Central memory CD4-positive, alpha-beta T cell (primary cell): ENCODE measurements at regions not wholly inside any gene's neighbourhood (a gene's known extent, or its start where the extent isn't known, plus 50 kb on each side); places are given as distances from the start of the nearest gene placed in this dataset.

Source experiments
- DNase-seq: peaks from one replicate; pipeline ENCODE4 v3.0.0; 2022

DNA sequence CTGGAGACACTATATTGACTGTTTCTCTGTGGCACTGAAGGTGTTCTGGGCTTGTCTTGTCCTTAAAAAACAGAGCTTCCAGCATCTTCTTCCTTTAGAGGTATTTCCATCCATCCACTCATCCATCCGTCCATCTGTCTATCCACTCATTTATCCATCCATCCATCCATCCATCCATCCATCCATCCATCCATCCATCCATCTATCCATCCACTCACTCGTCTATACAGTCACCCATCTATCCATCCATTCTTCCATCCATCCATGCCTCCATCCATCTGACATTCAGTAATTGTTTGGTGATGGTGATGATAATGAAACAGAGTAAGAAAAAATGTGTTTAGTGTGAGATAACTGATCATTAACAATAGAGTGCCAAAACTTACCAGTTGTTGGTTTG is 334.8 kb downstream of the NSG2 start:
- DNase-seq = no peak

GRCh38 chr5:174381241-174381640 is 335.7 kb downstream of the NSG2 start:
- DNase-seq = no peak

GRCh38 chr5:174383210-174384167 is 338.0 kb downstream of the NSG2 start:
- DNase-seq = no peak

- DNase-seq = no peak
Measured at GRCh38 chr5:174384509-174384947, 339.0 kb downstream of the NSG2 start.

GRCh38 chr5:174386306-174386705 is 338.1 kb upstream of the MSX2 start:
- no peak for DNase-seq

- DNase-seq = no peak
Measured at GRCh38 chr5:174386846-174387245, 337.5 kb upstream of the MSX2 start.

GRCh38 chr5:174387448-174387847 is 336.9 kb upstream of the MSX2 start:
- DNase-seq = no peak

DNA sequence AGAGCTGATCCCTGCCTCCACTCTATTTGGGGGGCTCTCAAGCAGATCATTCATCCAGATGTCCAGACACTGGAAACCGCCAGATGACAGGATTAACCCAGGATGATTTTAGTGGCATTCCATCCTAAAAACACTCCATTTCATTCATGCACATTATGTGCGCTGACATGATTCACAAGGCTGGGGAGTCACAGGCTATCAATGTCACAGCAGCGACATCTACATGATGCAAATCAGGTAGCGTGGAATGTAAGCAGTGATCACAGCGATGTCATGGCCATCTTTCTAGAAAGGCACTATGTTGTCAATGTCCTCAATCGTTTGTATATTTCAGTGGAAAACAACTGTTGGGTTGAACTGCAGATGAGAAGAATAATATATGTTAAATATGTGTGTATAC is 331.5 kb upstream of the MSX2 start:
- DNase-seq = no peak

DNA sequence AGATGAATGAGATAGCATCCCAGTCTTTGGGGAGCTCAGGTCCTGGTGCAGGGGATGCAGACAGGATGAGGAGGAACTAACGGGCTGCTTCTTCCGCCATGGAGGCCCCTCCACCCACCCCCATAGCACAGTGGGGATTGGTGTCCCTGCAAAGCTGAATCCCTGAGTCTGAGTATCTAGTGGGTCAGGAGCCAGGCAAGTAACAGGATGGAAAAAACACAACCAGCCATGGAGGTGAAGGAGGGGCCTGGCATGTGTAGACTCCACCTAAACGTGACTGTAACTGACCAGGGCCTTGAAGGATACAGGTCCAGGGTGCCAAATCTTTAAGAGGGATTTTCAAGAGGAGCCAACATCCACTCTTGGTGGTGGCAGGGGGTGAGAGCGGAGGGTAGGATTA is 327.8 kb upstream of the MSX2 start:
- DNase-seq = no peak

- no peak for DNase-seq
Measured at GRCh38 chr5:174397206-174397605, 327.2 kb upstream of the MSX2 start.

DNA sequence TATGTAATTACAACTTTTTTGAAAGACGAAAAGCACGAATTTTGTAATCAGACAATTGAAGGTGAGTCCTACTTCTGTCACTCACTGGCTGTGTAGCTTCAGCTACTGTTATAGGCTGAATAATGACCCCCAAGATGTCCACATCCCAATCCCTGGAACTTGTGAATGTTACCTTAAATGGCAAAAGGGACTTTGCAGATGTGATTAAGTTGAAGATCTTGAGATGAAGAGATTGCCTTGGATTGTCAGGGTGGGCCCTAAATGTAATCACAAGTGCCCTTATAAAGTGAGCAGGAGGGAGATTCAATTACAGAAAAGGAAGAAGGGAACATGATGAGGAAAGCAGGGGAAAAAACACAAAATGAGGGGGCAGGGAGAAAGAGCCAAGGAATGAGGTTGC is 326.2 kb upstream of the MSX2 start:
- DNase-seq = no peak

GRCh38 chr5:174399411-174399810 is 325.0 kb upstream of the MSX2 start:
- DNase-seq = no peak

GRCh38 chr5:174400461-174400860 is 323.9 kb upstream of the MSX2 start:
- no peak for DNase-seq

DNA sequence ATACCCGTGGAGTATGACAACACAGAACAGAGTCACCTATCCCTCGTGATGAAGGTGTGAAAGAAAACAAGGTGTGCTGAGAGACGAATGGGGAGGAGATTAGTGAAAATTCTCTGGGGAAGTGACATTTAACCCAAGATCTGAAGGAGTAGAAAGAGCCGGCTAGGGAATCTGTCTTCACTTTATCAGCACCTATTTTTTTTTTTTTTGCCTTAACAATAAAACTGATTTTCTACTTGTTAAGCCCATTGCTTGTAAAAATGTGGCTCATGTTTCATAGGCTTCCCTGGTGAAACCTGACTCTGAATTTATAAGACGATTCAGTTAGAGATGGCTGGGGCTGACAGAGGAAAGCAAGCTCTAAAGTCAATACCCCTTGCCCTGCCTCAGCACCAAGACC is 322.6 kb upstream of the MSX2 start:
- no peak for DNase-seq

DNA sequence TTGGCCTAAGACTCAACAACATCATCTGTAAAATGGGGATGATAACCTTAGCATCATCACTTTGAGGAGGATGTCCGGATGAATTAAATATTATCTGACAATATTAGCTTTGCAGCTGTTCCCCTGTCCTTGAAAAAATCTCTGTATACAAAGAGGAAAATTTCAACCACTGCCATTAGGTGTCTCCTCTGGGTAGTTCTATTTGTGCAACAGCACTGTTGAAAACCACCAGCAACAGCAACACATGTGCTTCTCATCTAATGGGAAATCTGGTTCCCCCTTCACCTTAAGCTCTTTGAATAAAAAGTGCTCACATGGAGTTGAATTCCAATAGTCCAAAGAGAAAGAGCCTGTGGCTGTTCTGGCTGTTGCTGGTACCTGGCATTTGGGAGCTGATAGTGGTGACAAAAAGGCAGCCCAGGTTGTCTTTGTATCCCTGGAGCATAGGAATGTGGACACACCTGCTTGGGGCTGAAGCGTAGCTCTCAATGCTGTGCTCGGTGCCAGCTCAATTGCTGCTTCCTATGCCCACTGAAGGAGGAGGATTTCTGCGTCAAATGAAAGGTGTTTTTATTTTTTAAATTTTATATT is 322.1 kb upstream of the MSX2 start:
- DNase-seq = no peak

GRCh38 chr5:174404848-174405247 is 319.5 kb upstream of the MSX2 start:
- DNase-seq = no peak

GRCh38 chr5:174409070-174409469 is 315.3 kb upstream of the MSX2 start:
- no peak for DNase-seq

DNA sequence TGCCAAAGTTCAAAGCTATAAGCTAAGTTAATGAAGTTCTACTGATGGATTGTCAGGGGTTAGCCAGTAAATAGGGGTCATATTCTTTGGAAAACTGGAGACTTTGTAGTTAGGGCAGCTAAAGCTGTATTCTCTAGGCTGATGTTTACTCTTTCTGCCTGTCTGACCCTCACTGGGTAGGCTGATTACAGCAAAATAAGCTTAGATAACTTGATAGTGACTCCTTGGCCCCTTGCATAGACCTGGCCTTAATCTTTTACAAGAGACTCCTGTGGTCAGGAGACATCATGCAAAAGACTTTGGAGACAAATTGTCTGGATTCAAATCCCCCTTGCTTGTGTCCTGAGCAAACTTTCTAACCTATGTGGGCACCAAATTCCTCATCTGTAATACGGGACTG is 314.4 kb upstream of the MSX2 start:
- no peak for DNase-seq

GRCh38 chr5:174410716-174411478 is 313.5 kb upstream of the MSX2 start:
- DNase-seq = no peak

GRCh38 chr5:174411479-174411819 is 312.9 kb upstream of the MSX2 start:
- DNase-seq = no peak

- DNase-seq = no peak
Measured at GRCh38 chr5:174412374-174412773, 312.0 kb upstream of the MSX2 start.

GRCh38 chr5:174412941-174413340 is 311.4 kb upstream of the MSX2 start:
- no peak for DNase-seq

GRCh38 chr5:174413567-174414314 is 310.6 kb upstream of the MSX2 start:
- no peak for DNase-seq
